B cell (primary cell): ENCODE measurements at regions not wholly inside any gene's neighbourhood (a gene's known extent, or its start where the extent isn't known, plus 50 kb on each side); places are given as distances from the start of the nearest gene placed in this dataset.

Experiments
- ATAC-seq: fragments of 200-7000 bp; cut with Tn5 transposase; one replicate; pipeline ENCODE4 v1.10.0; 2021; ENCODE audit warnings: low read depth, mild to moderate bottlenecking, moderate number of reproducible peaks, moderate library complexity
- CTCF ChIA-PET: fragments of 350-600 bp; sonication (Branson Sonifier 250); formaldehyde crosslinking; loops from one replicate; lab custom pipeline; 2021; ENCODE audit warnings: antibody characterized with exemption, inconsistent platforms; lab: Charles Lee
- POLR2A ChIA-PET: fragments of 350-600 bp; sonication (Branson Sonifier 250); formaldehyde crosslinking; loops from one replicate; lab custom pipeline; 2021; ENCODE audit warnings: antibody characterized with exemption; lab: Charles Lee
- DNase-seq: peaks from one replicate; pipeline ENCODE4 v3.0.0; 2013
- H2AFZ ChIP-seq: 2 replicates; pipeline ENCODE4 v1.6.1; 2012; ENCODE audit warnings: mild to moderate bottlenecking, low read depth, low read length; ENCODE audit not compliant: insufficient read depth, poor library complexity, severe bottlenecking
- H3K27ac ChIP-seq, 2 donors: 1 replicate in 1 of 2; 2 replicates in 1 of 2; pipeline ENCODE4 v1.5.1; 2012 to 2013; ENCODE audit warnings: low read length in 2 of 2, mild to moderate bottlenecking in 2 of 2, moderate library complexity in 1 of 2
- H3K27me3 ChIP-seq, 4 experiments: fragments of 200-600 bp in 1 of 4; sonication (generic) in 1 of 4; replicated peaks in 1 of 4; 1 replicate in 2 of 4; 2 replicates in 2 of 4; pipeline versions ENCODE4 v1.6.1 to v1.7.0; 2013 to 2016; ENCODE audit warnings: low read length in 3 of 4, mild to moderate bottlenecking in 2 of 4, mixed read lengths in 1 of 4, moderate library complexity in 1 of 4; ENCODE audit not compliant: insufficient read depth in 4 of 4, control insufficient read depth in 3 of 4; ENCODE audit errors: control extremely low read depth in 1 of 4
- H3K36me3 ChIP-seq, 2 experiments: replicated peaks in 1 of 2; 1 replicate in 1 of 2; 2 replicates in 1 of 2; pipeline versions ENCODE4 v1.6.1 to v1.7.1; 2013; ENCODE audit warnings: low read length in 1 of 2; ENCODE audit not compliant: insufficient read depth in 2 of 2, control insufficient read depth in 1 of 2; ENCODE audit errors: control extremely low read depth in 1 of 2, extremely low read depth in 1 of 2
- H3K4me1 ChIP-seq, 2 donors: fragments of 200-600 bp in 1 of 2; sonication (generic) in 1 of 2; 1 replicate in 1 of 2; 2 replicates in 1 of 2; pipeline versions ENCODE4 v1.5.1 to v1.6.1; 2013 to 2017; ENCODE audit warnings: low read length in 2 of 2; ENCODE audit not compliant: control insufficient read depth in 2 of 2, insufficient read depth in 2 of 2
- H3K4me2 ChIP-seq: replicated peaks from 2 replicates; pipeline ENCODE3; 2012; ENCODE audit warnings: mild to moderate bottlenecking, low read depth, low read length; ENCODE audit not compliant: poor library complexity, severe bottlenecking
- H3K4me3 ChIP-seq, 5 experiments: fragments of 200-600 bp in 1 of 5; sonication (generic) in 1 of 5; 1 replicate in 3 of 5; 2 replicates in 2 of 5; pipeline versions ENCODE4 v1.5.1 to v1.7.0; 2011 to 2016; ENCODE audit warnings: low read length in 4 of 5, mild to moderate bottlenecking in 4 of 5, low read depth in 2 of 5, control low read depth in 1 of 5, moderate library complexity in 1 of 5; ENCODE audit not compliant: insufficient read depth in 1 of 5; ENCODE audit errors: control extremely low read depth in 1 of 5, extremely low read depth in 1 of 5
- H3K79me2 ChIP-seq: fragments of 200-600 bp; sonication (generic); one replicate; pipeline ENCODE4 v1.6.0; 2016; ENCODE audit warnings: low read length; ENCODE audit not compliant: control insufficient read depth, insufficient read depth
- H3K9ac ChIP-seq: fragments of 200-600 bp; sonication (generic); 2 replicates; pipeline ENCODE4 v1.6.1; 2017; ENCODE audit warnings: mild to moderate bottlenecking, low read length, moderate library complexity
- H3K9me3 ChIP-seq, 3 donors: one replicate each; pipeline versions ENCODE4 v1.6.1 to v1.7.1; 2013; ENCODE audit warnings: low read length in 2 of 3; ENCODE audit not compliant: control insufficient read depth in 2 of 3, insufficient read depth in 1 of 3; ENCODE audit errors: control extremely low read depth in 1 of 3
- H4K20me1 ChIP-seq: 2 replicates; pipeline ENCODE4 v1.6.0; 2012; ENCODE audit warnings: mild to moderate bottlenecking, low read length; ENCODE audit not compliant: insufficient read depth, control insufficient read depth, poor library complexity, severe bottlenecking
- H3K27ac Mint-ChIP-seq: one replicate; pipeline ENCODE4 v1.8.0; 2021; ENCODE audit warnings: mixed read lengths
- H3K27me3 Mint-ChIP-seq: one replicate; pipeline ENCODE4 v1.8.0; 2021; ENCODE audit warnings: mixed read lengths
- H3K4me1 Mint-ChIP-seq: one replicate; pipeline ENCODE4 v1.8.0; 2021; ENCODE audit warnings: mixed read lengths
- H3K4me3 Mint-ChIP-seq: one replicate; pipeline ENCODE4 v1.8.0; 2021; ENCODE audit warnings: mixed read lengths
- H3K9me3 Mint-ChIP-seq: one replicate; pipeline ENCODE4 v1.8.0; 2022; ENCODE audit warnings: mixed read lengths; ENCODE audit not compliant: insufficient read depth
- EZH2 ChIP-seq: IDR thresholded peaks from 2 replicates; pipeline ENCODE4 v1.6.1; 2012; ENCODE audit warnings: borderline replicate concordance, low read depth, mild to moderate bottlenecking, moderate library complexity, low read length; ENCODE audit not compliant: insufficient read depth, poor library complexity, severe bottlenecking
- WGBS: methylation state at CpG from one replicate; pipeline ENCODE4 v1.1.5; 2013; ENCODE audit warnings: missing lambda C conversion rate; ENCODE audit not compliant: insufficient coverage; 5-methylcytosine and 5-hydroxymethylcytosine counted together
- intact Hi-C: fragments of 100-400 bp; cut with micrococcal nuclease; formaldehyde crosslinking; loops from one replicate; pipeline ENCODE4 v1.10.0; 2022
- TF ChIP-seq, protein P1 (sequence below): fragments of 200-600 bp; IDR thresholded peaks from one replicate; pipeline ENCODE4 v1.8.0; 2022; ENCODE audit warnings: antibody characterized with exemption, mild to moderate bottlenecking

DNA sequence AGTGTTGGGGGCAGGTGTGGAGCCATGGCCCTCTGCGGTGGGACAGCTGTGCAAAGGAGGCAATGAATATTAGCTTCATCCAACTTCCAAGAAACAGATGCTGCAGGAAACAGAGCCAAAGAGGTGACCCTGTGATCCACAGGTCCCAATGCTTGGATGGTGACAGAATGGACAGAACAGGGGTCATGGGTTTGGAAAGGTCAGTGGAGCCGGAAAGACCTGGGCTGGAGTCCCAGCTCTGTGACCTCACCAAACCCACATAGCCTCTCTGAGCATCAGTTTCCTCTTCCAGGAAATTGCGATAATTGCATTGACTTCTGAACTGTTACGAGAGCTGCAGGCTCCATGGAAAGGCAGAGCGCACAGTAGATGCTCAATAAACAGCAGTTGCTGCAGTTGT, 110.2 kb upstream of the GSC start:
- peaks cover 24% of the 10 kb centered on the region for H3K27me3 Mint-ChIP-seq
- no peaks in the 10 kb centered on the region for H3K79me2 ChIP-seq
- H3K9ac ChIP-seq = no peak overlapping the region
- TF ChIP-seq, protein P1, sequence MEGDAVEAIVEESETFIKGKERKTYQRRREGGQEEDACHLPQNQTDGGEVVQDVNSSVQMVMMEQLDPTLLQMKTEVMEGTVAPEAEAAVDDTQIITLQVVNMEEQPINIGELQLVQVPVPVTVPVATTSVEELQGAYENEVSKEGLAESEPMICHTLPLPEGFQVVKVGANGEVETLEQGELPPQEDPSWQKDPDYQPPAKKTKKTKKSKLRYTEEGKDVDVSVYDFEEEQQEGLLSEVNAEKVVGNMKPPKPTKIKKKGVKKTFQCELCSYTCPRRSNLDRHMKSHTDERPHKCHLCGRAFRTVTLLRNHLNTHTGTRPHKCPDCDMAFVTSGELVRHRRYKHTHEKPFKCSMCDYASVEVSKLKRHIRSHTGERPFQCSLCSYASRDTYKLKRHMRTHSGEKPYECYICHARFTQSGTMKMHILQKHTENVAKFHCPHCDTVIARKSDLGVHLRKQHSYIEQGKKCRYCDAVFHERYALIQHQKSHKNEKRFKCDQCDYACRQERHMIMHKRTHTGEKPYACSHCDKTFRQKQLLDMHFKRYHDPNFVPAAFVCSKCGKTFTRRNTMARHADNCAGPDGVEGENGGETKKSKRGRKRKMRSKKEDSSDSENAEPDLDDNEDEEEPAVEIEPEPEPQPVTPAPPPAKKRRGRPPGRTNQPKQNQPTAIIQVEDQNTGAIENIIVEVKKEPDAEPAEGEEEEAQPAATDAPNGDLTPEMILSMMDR = no peak
- no peak for TF ChIP-seq EZH2
- no peak overlapping the region for H3K4me3 ChIP-seq
- no peak for ATAC-seq
- no peak overlapping the region for H3K4me2 ChIP-seq
- peaks cover 3% of the 10 kb centered on the region for H3K9me3 Mint-ChIP-seq
- H3K27ac Mint-ChIP-seq = no peak overlapping the region
- no peaks in the 10 kb centered on the region for H3K4me1 Mint-ChIP-seq
- no peaks in the 10 kb centered on the region for H3K27me3 ChIP-seq
- DNase-seq = no peak
- H3K4me1 ChIP-seq = no peaks in the 10 kb centered on the region
- no peaks in the 10 kb centered on the region for H4K20me1 ChIP-seq
- H3K27ac ChIP-seq = no peak overlapping the region
- ChIA-PET POLR2A (no interaction called here), CTCF (no interaction called here)
- intact Hi-C loops = no loop called here
- peaks cover 0 to 7% (median 0%) of the 10 kb centered on the region in 3 donors for H3K9me3 ChIP-seq
- no peaks in the 10 kb centered on the region for H3K36me3 ChIP-seq
- no peak overlapping the region for H3K4me3 Mint-ChIP-seq
- 95% methylated on average over 5 of the region's 5 CpGs for WGBS
- no peak overlapping the region for H2AFZ ChIP-seq

DNA sequence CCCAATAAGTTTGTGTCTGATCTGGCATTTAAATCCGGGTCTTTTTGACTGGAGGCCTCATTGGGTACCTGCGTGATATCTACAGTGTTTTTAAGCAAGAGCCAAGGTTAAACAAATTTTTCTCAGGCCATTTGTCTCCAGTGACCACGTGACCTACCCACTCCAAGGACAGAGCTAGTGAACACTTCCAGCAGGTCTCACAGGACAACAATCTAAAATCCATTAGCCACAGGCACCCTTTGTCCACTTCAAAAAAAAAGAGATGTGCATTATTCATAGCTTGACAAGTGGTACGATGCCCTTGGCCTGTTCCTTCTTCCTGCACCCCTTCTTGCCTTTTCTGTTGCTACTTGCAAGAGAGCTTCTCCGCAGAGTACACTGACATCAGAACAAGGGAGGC, 109.6 kb upstream of the GSC start:
- ATAC-seq (no peak), DNase-seq (no peak)
- intact Hi-C loops = no loop called here
- Mint-ChIP-seq H3K27me3 (peaks cover 28% of the 10 kb centered on the region), H3K27ac (no peak overlapping the region), H3K4me3 (no peak overlapping the region), H3K9me3 (peaks cover 3% of the 10 kb centered on the region), H3K4me1 (no peaks in the 10 kb centered on the region)
- peaks cover 0 to 7% (median 0%) of the 10 kb centered on the region in 3 donors for H3K9me3 ChIP-seq
- H3K27ac ChIP-seq = no peak overlapping the region
- no peak overlapping the region for H3K4me3 ChIP-seq
- ChIA-PET POLR2A (no interaction called here), CTCF (interaction anchor here (0.5 kb wide), 1 partner anchor 496 kb away, joined by 3 read pairs; no protein-coding TSS in a partner anchor)
- no peaks in the 10 kb centered on the region for H3K79me2 ChIP-seq
- no peak overlapping the region for H3K9ac ChIP-seq
- H2AFZ ChIP-seq = no peak overlapping the region
- H3K27me3 ChIP-seq = peaks cover 0 to 4% (median 0%) of the 10 kb centered on the region in 4 experiments
- 78% methylated on average over 5 of the region's 5 CpGs for WGBS
- no peaks in the 10 kb centered on the region for H3K4me1 ChIP-seq
- no peaks in the 10 kb centered on the region for H4K20me1 ChIP-seq
- TF ChIP-seq EZH2 = no peak
- TF ChIP-seq, protein P1 = no peak
- no peak overlapping the region for H3K4me2 ChIP-seq
- H3K36me3 ChIP-seq = no peaks in the 10 kb centered on the region
